Effector memory CD8-positive, alpha-beta T cell (primary cell): ENCODE measurements at regions not wholly inside any gene's neighbourhood (a gene's known extent, or its start where the extent isn't known, plus 50 kb on each side); places are given as distances from the start of the nearest gene placed in this dataset.

ENCODE experiments used
- ATAC-seq: fragments of 150-1000 bp; cut with Tn5 transposase; replicated peaks from 2 replicates; pipeline ENCODE4 v1.10.0; 2021; ENCODE audit warnings: mild to moderate bottlenecking, moderate library complexity
- DNase-seq, 3 experiments: peaks; one replicate each; pipeline ENCODE4 v3.0.0; 2021
- H3K27ac Mint-ChIP-seq, 2 donors: one replicate each; pipeline ENCODE4 v1.8.0; 2022; ENCODE audit warnings: mild to moderate bottlenecking in 2 of 2, mixed read lengths in 2 of 2, moderate library complexity in 2 of 2
- H3K27me3 Mint-ChIP-seq, 2 donors: one replicate each; pipeline ENCODE4 v1.8.0; 2022; ENCODE audit warnings: mixed read lengths in 2 of 2
- H3K36me3 Mint-ChIP-seq: one replicate; pipeline ENCODE4 v1.8.0; 2022; ENCODE audit warnings: mild to moderate bottlenecking, moderate library complexity, mixed read lengths; ENCODE audit not compliant: insufficient read depth
- H3K4me1 Mint-ChIP-seq, 2 donors: one replicate each; pipeline ENCODE4 v1.8.0; 2022; ENCODE audit warnings: low read depth in 2 of 2, mixed read lengths in 2 of 2
- H3K4me3 Mint-ChIP-seq, 2 donors: one replicate each; pipeline ENCODE4 v1.8.0; 2022; ENCODE audit warnings: mild to moderate bottlenecking in 2 of 2, mixed read lengths in 2 of 2, moderate library complexity in 2 of 2
- H3K9me3 Mint-ChIP-seq, 2 donors: one replicate each; pipeline ENCODE4 v1.8.0; 2022; ENCODE audit warnings: mixed read lengths in 2 of 2

DNA sequence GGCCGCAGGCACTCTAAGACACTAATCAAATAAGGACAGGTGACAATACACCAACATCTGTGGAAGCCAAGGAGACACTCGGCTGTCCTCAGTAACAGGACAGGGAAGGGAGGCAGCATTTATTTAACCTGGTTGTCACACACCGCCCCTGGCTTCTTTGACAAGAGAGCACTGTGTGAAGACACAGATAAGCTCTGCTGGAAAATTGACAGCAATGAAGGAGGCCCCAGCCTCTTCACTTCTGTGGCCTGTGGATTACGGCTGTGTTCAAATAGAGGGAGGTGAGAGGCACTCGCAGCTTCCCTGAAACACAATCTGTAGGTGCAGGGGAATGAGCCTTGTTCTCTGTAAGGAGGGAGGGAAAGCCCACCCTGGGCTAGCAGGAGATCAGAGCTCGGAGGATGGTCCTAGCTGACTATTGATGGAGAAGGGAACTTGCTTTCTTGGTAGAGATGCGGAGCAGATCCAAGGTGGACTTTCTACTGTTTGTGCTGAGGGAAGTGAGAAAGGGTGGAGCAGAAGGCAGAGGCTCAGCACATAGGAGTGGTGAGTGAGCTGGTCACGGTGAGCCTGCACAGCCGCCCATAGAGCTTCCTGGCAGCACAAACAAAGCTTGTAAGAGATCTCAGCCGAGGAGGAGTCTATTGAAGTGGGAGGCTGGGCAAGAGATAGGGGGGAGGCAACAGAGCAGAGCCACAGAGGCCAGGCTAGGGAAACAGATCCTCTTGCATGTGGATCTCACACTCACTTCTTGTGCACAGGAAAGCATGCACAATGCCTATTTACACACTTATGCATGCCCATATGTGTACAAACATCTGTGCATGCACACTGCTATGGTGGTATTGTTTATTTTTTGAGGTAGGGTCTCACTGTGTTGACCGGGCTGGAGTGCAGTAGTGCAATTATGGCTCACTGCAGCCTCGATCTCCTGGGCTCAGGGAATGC is 114.6 kb upstream of the THY1 start:
- Mint-ChIP-seq H3K27ac (no peak overlapping the region), H3K27me3 (peaks cover 45 to 95% of the 10 kb centered on the region in 2 donors), H3K4me1 (peaks cover 4 to 6% of the 10 kb centered on the region in 2 donors), H3K4me3 (no peak overlapping the region), H3K9me3 (no peaks in the 10 kb centered on the region), H3K36me3 (no peaks in the 10 kb centered on the region)
- DNase-seq = no peak
- ATAC-seq = no peak

DNA sequence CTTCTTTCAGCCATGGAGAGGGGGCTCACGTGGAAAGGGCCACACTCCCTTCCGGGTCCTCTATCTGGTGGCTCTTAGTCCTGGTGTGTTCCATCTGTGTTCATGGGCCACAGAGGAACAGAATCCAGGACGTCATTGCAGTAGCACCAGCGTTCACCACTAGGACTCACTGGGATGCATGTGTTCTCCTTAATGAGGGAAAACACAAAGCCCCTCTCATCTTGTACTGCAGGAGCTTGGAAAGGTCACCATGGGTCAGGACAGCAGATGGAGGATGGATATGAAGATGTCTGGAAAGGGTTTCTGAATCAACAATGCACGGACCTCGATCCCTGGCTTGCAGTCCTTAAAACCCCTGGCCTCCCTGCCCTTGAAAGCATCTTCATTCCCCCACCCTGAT is 113.8 kb upstream of the THY1 start:
- Mint-ChIP-seq H3K4me1 (peaks cover 4 to 6% of the 10 kb centered on the region in 2 donors), H3K4me3 (no peak overlapping the region), H3K9me3 (no peaks in the 10 kb centered on the region), H3K36me3 (no peaks in the 10 kb centered on the region), H3K27ac (no peak overlapping the region), H3K27me3 (peaks cover 45 to 98% of the 10 kb centered on the region in 2 donors)
- ATAC-seq (no peak), DNase-seq (no peak)

DNA sequence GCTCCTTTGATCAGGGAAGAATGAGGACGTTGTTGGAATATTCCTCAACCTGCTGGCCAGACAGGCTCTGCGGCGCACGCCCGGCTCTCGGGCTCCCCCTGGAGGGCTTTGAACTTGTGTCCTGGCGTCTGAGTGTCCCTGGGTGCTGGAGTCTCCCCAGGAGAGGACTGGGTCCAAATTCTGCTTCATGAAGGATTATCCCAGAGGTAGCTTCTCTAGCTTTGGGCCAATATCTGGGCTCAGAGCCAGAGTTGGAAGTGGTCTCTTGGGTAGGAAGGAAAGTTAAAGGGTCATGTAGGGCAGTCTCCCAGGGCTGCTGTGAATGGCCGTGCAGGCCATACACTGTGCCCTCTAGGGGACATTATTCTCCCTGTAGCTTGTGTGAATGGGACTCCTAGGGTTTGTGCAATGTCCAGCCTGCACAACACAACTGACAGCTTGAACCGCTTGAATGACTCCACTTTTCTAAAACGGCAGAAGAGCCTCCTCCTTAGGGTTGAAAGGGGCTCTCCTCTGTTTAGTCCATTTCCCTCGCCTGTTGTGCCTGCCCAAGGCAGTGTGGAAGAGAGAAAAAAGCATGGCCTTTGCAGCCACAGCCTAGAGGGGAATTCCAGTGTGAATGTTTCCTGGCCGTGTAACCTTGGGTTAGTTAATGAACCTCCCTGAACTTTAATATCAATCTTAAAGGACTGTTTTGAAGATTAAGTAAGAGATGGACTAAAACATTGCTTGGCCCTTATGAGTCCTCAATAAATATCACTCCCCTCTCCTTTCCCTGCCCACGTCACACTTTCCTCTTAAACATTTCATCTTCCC is 111.2 kb upstream of the THY1 start:
- Mint-ChIP-seq H3K27me3 (peaks cover 34 to 92% of the 10 kb centered on the region in 2 donors), H3K4me1 (peaks cover 4 to 6% of the 10 kb centered on the region in 2 donors)

DNA sequence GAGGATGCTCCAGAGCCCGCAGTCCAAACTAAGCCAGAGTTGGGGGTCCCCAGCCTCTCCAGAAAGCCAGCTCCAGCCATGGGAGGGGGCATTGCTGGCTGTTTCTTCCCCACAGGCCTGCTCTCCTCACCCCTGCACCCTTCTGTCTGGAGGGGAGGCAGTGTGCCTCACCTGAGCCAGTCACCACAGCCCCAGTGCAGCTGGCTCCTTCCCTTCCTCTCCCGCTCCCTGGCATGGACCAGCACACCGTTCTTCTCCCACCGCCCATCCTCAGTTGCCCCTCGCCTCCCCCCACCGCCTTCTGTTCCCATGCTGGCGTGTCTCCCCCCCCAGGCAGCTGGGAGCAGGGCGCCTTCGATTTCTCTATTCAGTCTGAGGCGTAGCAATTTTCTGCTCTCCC is 110.5 kb upstream of the THY1 start:
- Mint-ChIP-seq H3K4me1 (peaks cover 4 to 6% of the 10 kb centered on the region in 2 donors), H3K9me3 (no peaks in the 10 kb centered on the region), H3K36me3 (no peaks in the 10 kb centered on the region), H3K27me3 (peaks cover 34 to 87% of the 10 kb centered on the region in 2 donors), H3K4me3 (no peak overlapping the region), H3K27ac (no peak overlapping the region)
- no peak for DNase-seq
- no peak for ATAC-seq

More for the DNA sequence above, 111.2 kb upstream of the THY1 start:
- Mint-ChIP-seq H3K36me3 (no peaks in the 10 kb centered on the region), H3K9me3 (no peaks in the 10 kb centered on the region), H3K4me3 (no peak overlapping the region), H3K27ac (no peak overlapping the region)
- DNase-seq (peak; percentile 25 to 47 (median 41)), ATAC-seq (peak; percentile 54)

DNA sequence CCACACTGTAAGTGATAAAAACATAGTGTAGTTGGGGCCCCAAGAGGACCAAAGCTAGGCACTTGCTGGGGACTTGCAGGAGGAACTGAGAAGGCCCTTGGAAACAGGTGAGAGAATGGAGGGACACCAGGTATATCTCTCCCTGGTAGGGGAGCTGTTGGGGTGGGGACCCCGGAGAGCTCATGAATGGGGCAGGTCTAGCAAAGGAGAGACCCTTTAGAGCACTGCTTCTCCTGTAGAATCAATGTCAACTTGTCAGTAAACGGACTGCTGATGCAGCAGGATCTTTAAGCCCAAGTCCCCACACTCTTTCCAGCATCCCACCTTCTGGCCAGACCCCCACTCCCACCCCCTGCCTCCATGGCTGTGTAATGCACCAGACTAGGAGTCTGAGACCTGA is 109.6 kb upstream of the THY1 start:
- no peak for ATAC-seq
- no peaks in the 10 kb centered on the region for H3K9me3 Mint-ChIP-seq
- H3K27ac Mint-ChIP-seq = no peak overlapping the region

DNA sequence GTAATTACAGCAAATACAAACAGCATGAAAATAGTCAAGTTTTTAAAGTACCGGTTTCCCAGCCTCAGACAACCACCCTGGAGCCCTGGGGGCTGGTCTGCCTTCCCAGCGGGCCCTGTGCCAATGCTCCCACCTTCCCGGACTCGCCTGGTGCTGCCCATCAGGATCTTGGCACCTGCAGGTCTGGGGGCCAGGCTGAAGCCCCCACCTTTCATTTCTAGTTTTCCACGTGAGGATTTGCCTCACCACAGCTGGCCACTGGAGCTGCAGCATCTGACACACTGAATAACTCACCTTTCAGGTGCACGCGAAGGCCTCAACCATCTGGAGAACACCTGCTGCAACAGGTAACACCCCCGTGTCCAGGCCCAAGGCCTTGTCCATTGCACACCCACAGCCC is 108.7 kb upstream of the THY1 start:
- no peak overlapping the region for H3K27ac Mint-ChIP-seq
- DNase-seq = no peak
- peaks cover 4 to 6% of the 10 kb centered on the region in 2 donors for H3K4me1 Mint-ChIP-seq
- ATAC-seq = no peak
- peaks cover 22 to 69% of the 10 kb centered on the region in 2 donors for H3K27me3 Mint-ChIP-seq
- no peaks in the 10 kb centered on the region for H3K9me3 Mint-ChIP-seq
- no peak overlapping the region for H3K4me3 Mint-ChIP-seq
- H3K36me3 Mint-ChIP-seq = no peaks in the 10 kb centered on the region

More for the DNA sequence above, 109.6 kb upstream of the THY1 start:
- no peaks in the 10 kb centered on the region for H3K36me3 Mint-ChIP-seq
- H3K4me3 Mint-ChIP-seq = no peak overlapping the region
- no peak for DNase-seq
- H3K27me3 Mint-ChIP-seq = peaks cover 31 to 78% of the 10 kb centered on the region in 2 donors
- H3K4me1 Mint-ChIP-seq = peaks cover 4 to 6% of the 10 kb centered on the region in 2 donors

DNA sequence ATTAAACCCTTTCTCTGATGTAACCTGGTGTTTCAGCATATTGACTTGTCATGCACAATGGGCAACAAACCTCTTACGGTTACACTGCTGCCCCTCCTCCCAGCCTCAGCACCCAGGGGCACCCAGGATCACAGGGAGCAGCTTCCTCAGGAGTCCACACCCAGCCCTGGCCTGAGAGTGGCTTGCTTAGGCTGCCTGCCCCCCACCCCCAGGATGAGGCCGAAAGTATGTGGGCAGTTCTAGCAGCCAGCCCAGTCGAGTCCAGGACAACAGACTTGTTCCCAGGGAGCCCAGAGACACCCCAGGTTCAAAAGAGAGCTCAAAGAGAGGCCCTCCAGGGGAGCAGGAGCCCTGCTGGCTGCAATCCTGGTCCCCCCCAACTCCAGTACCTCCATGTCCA is 108.1 kb upstream of the THY1 start:
- Mint-ChIP-seq H3K9me3 (no peaks in the 10 kb centered on the region), H3K27me3 (peaks cover 18 to 67% of the 10 kb centered on the region in 2 donors), H3K4me3 (no peak overlapping the region), H3K27ac (no peak overlapping the region), H3K36me3 (no peaks in the 10 kb centered on the region), H3K4me1 (peaks cover 4 to 6% of the 10 kb centered on the region in 2 donors)
- ATAC-seq (no peak), DNase-seq (no peak)

DNA sequence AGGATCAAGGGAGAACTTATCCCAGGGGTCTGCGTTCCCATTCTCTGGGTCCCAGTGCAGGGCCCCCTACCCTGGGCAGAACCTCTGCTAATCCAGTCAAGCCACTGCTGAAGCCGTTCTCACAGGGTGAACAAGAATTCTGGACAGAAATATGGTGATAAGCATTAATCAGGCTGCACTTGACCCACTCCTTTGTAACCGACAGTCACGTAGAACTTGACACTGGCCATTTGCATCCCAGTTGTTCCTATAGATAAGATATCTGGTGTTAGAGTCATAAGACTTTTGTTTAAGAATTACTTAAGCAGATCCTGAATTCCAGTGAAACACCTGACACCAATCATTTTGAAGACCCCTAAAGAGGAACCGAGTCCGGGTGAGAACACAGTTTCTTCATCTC is 107.5 kb upstream of the THY1 start:
- peaks cover 23 to 67% of the 10 kb centered on the region in 2 donors for H3K27me3 Mint-ChIP-seq
- no peaks in the 10 kb centered on the region for H3K36me3 Mint-ChIP-seq
- H3K4me1 Mint-ChIP-seq = peaks cover 4 to 6% of the 10 kb centered on the region in 2 donors
- H3K27ac Mint-ChIP-seq = no peak overlapping the region
- no peak overlapping the region for H3K4me3 Mint-ChIP-seq
- ATAC-seq (no peak), DNase-seq (no peak)
- H3K9me3 Mint-ChIP-seq = no peaks in the 10 kb centered on the region

DNA sequence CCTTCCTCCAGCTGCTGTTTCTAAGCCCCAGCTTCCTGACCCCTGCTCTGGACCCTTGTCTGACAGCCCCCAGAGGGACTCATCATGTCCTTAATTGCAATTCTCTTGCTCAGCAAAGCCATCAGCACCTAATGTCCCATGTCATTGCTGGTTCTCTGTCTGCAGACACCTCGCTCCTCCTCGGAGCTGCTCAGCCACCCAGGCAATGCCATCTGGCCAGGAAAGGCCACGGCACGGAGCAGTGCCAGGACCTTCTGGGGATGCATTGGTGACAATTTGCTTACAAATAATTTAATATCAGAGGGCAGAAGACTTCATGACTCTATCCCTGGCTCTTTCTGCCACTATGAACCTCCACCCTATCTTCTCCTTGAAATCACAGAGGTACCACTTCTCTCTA is 107.0 kb upstream of the THY1 start:
- Mint-ChIP-seq H3K9me3 (no peaks in the 10 kb centered on the region), H3K4me1 (peaks cover 4 to 6% of the 10 kb centered on the region in 2 donors), H3K4me3 (no peak overlapping the region), H3K27ac (no peak overlapping the region), H3K36me3 (no peaks in the 10 kb centered on the region), H3K27me3 (peaks cover 23 to 66% of the 10 kb centered on the region in 2 donors)
- DNase-seq (no peak), ATAC-seq (no peak)

DNA sequence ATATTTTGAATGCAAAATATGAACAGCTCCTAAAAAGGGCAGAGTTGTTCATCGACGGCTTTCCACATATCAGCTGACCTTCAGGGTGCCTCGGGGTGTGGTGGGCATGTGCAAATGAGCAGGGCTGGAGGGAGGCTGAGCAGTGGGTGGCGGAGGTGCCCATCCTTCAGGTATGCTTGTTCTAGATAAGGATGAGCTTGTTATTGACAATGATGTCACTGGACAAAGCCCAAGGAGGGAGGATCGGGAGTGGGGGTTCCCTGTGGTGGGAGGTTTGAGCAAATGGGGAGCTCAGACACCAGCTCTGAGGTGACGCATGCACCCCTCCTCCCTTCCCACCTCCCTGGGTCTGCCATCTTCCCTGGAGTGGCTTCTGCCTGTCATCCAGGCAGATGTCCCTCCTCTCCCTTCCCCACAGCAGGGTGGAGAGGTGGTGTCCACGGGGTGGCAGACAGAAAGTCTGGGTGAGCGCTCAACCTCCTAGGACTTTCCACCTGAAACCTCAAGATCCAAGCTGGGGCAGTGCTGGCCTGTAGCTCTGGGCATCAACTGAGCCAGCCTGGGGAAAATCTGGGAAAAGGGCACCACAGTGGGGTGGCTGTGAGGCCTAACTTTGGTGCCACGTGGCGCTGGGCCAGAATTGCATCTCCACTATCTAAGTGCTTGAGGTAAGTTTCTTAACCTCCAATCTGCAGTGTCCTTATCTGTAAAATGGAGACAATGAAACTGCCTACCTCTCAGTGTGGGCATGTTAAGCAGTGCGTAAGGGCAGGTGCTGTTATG is 106.3 kb upstream of the THY1 start:
- no peaks in the 10 kb centered on the region for H3K9me3 Mint-ChIP-seq
- H3K27me3 Mint-ChIP-seq = peaks cover 20 to 66% of the 10 kb centered on the region in 2 donors
- DNase-seq (no peak), ATAC-seq (no peak)
- no peak overlapping the region for H3K4me3 Mint-ChIP-seq
- no peak overlapping the region for H3K27ac Mint-ChIP-seq
- H3K36me3 Mint-ChIP-seq = no peaks in the 10 kb centered on the region
- H3K4me1 Mint-ChIP-seq = peaks cover 4 to 6% of the 10 kb centered on the region in 2 donors

DNA sequence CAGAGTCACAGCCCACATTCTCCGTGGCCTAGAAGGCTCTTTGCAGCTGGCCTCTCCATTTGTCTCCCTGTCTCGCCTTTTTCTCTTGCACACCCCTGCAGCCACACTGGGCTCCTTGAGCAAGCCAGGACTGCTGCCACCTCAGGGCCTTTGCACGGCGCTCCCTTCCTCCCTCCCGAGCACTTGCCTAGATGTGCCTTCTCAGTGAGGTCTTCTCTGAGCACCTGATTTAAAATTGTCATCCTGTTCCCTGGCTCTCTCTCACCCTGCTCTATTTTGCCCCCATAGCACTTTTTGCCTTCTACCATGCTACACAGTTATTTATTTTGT is 102.9 kb upstream of the THY1 start:
- Mint-ChIP-seq H3K36me3 (no peaks in the 10 kb centered on the region), H3K9me3 (no peaks in the 10 kb centered on the region), H3K4me1 (no peaks in the 10 kb centered on the region), H3K27ac (no peak overlapping the region), H3K27me3 (peaks cover 26 to 66% of the 10 kb centered on the region in 2 donors), H3K4me3 (no peak overlapping the region)
- ATAC-seq = no peak
- DNase-seq = no peak

DNA sequence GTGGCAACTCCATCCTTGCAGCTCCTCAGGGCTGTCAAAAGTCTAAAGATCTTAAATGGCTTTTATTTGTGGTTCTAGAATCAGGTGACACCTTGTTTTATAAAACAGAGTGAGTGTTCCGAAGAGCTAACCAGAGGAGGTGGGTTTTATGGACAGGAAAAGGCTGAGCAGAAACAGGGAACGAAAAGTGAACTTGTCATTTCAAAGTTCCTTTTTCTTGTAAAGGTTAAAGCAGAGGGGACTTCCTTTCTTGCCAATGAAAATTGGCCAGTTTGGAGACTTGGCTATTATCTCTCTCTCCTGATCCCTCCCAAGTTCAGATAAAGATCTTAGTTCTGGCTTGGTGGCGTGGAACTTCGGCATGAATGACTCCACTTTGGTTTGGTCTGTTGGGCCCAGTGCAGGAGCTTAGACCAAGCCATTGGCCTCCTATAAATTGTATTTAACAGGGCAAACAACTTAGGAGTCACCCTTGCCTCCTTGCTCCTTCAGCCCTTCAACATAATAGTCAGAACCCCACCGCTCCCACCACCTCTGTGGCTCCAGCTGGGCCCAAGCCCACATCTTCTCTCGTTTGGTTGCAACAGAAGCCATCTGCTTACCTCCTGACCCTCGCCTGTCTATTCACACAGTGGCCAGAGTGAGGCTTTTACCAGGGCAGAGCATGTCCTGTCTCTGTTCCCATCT is 102.4 kb upstream of the THY1 start:
- Mint-ChIP-seq H3K27ac (no peak overlapping the region), H3K4me1 (no peaks in the 10 kb centered on the region), H3K9me3 (no peaks in the 10 kb centered on the region), H3K4me3 (no peak overlapping the region), H3K36me3 (peaks cover 1% of the 10 kb centered on the region), H3K27me3 (peaks cover 29 to 66% of the 10 kb centered on the region in 2 donors)
- ATAC-seq = no peak
- DNase-seq = no peak
